T-helper 2 cell treated with Interferon-gamma antibody and Interleukin-4, amounts not matched to agents 100 ng/mL and 5 ng/mL, for 36 hours (primary cell): ENCODE measurements at regions not wholly inside any gene's neighbourhood (a gene's known extent, or its start where the extent isn't known, plus 50 kb on each side); places are given as distances from the start of the nearest gene placed in this dataset.

ENCODE experiments used
- intact Hi-C: fragments of 100-400 bp; cut with micrococcal nuclease; formaldehyde crosslinking; loops from one replicate; pipeline ENCODE4 v1.15.1; 2023

DNA sequence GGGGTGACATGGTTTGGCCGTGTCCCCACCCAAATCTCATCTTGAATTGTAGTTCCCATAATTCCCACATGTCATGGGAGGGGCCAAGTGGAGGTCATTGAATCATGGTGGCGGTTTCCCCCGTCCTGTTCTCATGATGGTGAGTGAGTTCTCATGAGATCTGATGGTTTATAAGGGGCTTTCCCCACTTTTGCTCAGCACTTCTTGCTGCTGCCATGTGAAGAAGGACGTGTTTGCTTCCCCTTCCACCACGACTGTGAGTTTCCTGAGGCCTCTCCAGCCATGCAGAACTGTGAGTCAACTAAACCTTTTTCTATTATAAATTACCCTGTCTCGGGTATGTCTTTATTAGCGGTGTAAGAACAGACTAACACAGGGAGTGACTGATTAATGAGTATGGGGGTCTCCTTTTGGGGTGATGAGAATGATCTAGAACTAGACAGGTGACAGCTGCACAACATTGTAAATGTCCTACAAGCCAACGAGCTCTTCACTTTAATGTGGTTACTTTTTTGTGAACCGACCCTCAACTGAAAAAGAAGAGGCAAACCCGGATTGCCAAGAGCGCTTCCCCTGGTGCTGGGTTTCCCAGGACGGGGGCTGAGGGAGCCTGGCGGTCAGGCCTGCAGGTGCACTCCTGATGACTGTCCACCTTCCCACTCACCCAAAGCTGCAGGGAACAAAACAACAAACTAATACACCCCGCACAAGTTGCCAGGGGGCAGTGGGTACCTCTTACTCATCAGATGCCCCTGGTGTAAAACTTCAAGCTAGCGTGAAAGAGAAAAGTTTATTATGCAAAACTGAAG is 90.1 kb downstream of the NCOR2 start:
- intact Hi-C loops: no loop called here

DNA sequence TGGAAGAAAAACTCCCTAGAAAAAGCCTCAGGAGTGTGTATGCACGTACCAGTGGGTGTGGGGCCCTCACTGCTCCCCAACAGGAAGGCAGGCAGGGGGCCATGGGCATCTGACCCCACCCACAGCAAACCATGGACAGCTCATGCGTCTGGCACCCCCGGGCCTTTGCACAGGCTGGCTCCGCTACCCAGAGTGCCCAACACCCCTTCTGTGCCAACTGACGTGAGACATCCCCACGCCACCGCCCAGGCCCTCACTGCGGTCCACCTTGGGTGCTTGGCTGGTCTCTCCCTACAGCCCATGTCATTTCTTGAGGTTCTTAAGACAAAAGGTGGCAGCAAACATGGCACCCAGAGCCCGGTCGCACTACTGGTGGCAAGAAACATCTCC is 91.4 kb downstream of the NCOR2 start:
- intact Hi-C loops: no loop called here

DNA sequence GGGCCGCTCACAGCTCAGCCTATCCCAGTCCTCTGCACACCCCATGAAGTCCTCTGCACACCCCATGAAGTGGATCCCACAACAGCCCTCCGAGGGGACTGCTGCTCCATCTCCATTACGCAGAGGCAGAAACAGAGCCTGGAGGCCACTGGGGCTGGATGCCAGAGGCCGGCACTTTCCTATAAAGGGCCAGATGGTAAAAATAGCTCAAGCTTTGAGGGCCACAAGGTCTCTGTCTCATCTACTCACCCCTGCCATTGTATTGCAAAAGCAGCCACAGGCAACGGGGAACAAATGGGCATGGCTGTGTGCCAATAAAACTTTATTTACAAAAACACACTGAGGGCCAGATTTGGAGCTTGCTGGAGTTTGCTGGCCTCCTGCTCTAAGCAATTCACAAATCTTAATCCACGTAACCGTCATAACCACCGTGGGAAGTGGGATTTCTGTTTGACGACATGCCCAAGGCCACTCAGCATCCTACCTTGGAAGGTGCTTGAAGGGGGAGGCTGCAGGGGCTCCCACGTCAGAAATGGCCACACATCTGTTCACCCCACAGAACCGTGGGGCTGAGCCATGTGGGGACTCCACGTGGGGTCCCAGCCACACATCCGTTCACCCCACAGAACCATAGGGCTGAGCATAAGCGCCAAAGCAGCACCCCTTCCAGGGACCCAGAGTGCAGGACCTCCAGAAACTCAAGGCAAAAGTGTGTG is 92.0 kb downstream of the NCOR2 start:
- intact Hi-C loops: no loop called here

DNA sequence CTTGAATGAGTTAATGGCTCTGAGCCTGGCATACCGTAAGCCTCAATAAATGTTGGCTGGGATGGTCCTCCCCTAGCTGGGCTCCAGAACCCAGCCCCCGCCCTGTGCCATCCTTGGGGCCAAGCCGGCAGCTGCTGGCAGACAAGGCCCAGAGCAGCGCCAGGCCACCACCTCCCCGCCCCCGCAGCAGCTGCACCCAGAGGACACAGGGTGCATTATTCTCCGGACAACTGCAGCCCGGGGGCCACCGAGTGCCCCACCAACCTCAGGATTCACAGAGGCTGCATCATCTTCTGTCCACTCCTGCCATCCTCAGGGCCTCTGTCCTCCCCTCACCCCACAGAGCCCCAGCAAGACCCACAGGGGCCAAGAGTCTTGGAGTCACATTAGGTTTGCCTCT is 92.7 kb downstream of the NCOR2 start:
- intact Hi-C loops: no loop called here

DNA sequence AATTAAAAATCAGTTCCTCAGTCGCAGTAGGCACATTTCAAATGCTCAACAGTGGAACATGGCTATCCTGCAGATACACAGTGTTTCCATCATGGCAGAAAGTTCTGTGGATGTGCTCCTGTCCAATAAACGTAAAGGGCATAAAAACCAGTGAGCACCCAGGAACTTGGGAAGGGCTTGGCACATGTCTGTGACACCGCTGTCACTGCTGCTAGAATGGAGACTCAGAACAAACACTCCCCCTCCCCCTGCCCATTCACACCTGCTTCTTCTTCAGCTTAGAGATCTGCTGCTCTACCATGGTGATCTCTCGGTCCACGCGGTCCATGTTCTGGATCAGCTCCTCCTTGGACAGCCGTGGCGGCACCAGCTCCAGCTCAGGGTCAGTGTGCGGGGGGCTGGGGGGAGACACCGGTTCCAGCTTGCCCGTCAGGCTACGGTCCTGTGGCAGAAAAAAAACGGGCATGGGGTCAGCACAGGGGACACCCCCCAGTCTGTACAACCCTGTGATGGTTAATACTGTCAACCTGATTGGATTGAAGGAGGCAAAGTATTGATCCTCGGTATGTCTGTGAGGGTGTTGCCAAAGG is 94.6 kb downstream of the NCOR2 start:
- intact Hi-C loops: no loop called here

DNA sequence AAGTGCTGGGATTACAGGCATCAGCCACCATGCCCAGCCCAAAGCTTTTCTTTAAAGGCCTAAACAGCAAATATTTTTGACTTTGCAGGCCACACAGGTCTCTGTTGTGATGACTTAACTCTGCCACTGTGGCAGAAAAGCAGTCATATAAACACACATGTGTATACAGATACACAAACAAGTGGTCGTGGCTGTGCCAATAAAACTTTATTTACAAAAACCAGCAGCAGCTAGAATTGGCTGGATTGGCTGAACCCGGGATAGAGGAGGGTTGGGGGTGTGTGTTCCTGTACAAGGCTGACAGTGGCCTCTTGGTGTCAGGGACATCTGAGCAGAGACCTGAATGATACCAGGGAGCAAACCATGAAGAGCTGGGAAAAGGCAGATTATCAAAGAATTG is 95.6 kb downstream of the NCOR2 start:
- intact Hi-C loops: no loop called here

DNA sequence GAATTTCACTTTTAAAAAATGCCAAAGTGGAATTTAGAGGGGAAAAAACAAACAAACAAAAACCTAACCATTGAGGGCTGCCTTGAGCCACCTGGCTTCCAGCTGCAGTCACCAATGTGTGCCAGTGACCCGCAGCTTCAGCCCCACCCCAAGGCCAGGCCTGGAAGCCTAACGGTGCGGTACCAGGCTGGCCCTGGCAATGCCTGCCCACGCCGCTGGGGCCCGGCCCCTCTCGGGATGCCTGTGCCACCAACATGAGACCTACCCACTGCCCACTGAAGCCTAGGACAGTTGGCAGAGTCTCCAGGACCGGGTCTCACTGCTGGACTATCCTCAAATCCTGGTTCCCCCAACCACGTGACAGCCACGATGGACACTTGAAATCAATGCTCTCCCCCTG is 96.6 kb downstream of the NCOR2 start:
- intact Hi-C loops: no loop called here

DNA sequence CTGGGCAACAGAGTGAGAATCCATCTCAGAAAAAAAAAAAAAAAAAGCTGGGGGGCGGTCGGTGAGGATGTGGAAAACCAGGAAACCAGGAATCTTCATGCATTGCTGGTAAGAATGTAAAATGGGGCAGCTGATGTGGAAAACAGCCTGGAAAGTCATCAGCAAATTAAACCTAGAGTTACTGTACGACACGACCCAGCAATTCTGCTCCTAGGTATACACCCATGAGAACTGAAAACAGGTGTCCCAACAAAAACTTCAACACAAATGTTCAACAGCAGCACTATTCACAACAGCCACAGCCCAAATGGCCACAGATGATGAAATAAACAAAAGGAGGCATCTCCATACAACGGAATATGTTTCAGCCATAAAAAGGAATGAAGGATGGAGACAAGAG is 97.3 kb downstream of the NCOR2 start:
- intact Hi-C loops: no loop called here

DNA sequence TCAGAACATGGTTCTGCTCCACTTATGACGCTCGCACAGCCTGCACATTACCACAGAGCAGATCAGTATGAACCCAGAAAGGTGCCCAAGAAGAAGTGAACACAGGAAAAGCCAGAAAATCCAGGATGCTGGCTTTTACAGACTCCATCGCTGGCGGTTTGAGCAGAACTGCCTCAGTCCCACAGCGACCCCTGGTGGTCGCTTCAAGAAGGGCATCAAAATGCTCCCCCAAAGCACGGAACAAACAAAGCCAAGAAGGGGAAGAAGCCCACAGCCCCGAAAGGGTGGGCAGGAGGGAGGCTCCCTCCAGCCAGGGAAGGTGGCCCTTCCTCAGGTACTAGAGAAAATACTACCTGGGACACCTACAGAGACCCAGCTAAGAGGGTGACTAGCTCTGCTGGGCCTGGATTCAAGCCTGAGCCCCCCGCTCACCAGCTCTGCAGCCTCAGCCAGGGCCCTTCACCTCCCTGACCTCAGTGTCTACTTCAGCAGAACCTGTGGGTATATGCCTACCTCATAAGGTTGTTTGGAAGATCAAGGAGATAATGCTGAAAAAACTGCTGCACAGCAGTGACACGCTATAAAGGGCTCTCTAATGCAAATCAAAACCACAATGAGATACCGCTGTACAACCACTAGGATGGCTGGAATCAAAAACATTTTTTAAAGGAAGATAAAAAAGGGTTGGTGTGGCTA is 98.1 kb downstream of the NCOR2 start:
- intact Hi-C loops: loop anchor here (5.0 kb wide), 2 partner anchors 77 to 443 kb away; partner anchors contain the start of gene UBC

DNA sequence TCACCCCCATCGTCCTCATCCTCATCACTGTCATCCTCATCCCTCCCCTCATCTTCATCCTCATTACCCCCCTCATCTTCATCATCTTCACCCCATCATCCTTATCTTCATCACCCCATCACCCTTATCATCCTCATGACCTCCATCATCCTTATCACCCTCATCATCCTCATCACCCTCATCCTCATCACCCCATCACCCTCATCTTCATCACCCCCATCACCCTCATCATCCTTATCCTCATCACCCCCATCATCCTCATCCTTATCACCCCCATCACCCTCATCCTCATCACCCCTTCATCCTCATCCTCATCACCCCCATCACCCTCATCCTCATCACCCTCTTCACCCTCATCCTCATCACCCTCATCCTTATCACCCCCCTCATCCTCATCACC is 99.9 kb downstream of the NCOR2 start:
- intact Hi-C loops: loop anchor here (5.0 kb wide), 2 partner anchors 75 to 445 kb away; partner anchors contain the start of gene UBC

DNA sequence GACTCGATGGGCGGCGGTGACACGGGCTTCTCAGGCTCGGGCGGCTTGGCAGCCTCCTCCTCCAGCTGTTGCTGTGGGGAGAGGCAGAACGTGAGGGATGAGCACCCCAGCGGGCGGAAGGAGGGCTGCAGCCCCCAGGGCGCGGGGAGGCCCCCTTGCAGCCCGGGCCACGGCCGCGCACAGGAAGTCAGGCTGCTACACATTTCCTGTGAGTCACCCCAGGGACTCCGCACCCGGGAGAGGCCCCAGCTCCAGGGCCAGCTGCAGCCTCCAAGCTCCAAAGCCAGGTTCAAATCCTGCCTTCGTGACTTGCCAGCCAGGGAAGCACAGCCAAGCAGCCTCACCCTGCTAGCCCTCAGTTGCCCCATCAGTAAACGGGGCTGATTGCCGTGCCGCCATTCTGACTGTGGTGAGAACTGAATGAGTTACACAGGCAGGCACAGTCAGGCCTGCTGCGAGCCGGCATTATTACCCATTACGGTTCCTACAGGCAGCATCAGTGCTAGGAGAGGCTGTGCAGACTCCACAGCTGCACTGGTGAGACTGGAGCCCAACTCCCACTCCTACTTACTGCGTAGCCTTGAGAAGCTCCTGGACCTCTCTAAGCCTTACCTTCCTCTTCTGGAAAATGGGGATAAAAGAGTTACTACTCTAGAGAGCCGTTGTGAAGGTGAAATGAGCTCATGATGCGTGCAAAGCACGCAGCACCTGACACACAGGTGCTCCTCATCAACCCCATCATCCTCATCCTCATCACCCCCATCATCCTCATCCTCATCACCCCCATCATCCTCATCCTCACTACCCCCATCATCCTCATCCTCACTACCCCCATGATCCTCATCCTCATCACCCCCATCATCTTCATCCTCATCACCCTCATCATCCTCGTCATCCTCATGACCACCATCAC is 100.9 kb downstream of the NCOR2 start:
- intact Hi-C loops: loop anchor here (1.0 to 5.0 kb wide), 6 partner anchors 9 to 446 kb away; partner anchors contain the start of gene UBC

DNA sequence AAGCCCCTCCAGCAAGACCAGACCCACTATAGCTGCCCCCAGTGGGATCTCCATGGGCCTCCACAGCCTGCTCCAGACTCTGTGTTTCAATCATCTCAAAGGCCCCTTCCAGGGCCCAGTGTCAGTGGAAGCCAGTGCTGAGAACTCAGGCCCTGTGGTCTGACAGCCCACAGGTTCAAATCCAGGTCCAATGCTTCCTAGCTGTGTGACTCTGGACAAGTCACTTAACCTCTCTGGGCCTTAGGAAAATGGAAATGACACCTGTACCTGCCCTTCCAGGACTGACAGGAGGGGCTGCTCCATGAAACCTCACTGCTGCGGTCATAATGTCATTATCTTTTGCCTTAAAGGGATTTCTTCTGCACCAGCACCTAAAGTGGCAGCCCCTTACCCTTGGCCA is 101.9 kb downstream of the NCOR2 start:
- intact Hi-C loops: loop anchor here (5.0 kb wide), 2 partner anchors 73 to 447 kb away; partner anchors contain the start of gene UBC

DNA sequence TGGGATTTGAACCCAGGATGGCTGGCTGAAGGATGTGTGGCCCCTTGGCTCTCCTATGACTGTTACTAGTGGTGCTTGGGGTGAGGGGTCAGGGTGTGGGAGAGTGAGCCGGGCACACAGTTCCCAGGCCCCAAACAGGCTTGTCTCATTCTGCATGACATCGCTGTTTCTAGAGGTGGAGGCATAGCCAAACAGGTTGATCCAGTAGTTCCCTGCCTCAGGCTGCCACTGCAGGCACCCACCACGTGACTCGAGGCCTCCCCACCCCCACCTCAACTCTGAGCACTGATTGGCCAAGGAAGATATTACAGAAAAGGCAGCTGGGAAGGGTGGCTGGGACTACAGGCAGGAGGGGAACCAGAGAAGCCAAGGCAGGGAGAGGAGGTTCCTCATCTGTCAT is 102.6 kb downstream of the NCOR2 start:
- intact Hi-C loops: loop anchor here (5.0 kb wide), 2 partner anchors 73 to 447 kb away; partner anchors contain the start of gene UBC

DNA sequence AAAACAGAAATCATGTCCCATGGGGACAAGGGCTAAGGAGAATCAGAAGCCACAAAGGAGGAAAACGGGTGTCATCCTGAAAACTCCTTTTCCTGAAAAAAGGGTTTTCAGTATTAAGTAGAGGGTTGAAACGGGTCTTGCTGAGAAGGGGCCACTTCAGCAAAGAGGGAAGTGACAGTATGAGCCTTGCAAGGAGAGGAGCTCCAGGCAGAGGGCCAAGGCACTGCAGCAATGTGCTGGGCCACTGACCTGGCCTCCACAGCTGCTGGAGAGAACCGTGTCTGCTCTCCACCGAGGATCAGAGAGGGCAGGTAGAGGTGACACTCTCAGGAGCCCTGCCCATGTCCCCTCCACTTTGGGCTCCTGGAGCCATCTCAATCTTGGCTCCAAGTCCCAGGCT is 103.3 kb downstream of the NCOR2 start:
- intact Hi-C loops: no loop called here

DNA sequence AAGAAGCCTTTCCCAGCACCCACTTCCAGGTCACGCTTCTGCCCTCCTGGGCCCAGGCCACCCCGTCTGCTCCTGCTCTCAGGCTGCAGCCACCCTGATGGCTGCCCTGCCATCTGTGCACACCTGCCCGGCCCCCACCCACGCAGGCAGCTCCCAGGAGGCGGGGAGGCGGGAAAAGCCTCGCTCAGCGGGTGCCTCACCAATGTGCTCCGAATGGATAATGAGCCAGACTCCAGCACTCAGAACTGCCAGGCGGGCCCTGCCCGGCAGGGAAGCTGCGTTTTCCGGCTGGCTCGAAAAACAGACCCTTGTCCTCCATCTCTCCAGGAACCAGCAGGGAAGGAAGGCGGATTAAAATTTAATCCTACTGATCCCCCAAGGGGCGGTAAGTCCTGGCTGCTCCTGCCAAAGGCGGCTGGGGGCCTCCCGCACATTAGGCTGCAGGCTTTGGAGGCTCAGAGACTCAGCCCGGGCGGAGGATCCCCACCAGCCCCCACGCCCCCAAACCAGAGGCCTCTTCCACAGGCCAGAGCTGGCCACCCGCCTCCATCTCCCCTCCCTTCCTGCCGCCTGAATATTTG is 104.0 kb downstream of the NCOR2 start:
- intact Hi-C loops: no loop called here

DNA sequence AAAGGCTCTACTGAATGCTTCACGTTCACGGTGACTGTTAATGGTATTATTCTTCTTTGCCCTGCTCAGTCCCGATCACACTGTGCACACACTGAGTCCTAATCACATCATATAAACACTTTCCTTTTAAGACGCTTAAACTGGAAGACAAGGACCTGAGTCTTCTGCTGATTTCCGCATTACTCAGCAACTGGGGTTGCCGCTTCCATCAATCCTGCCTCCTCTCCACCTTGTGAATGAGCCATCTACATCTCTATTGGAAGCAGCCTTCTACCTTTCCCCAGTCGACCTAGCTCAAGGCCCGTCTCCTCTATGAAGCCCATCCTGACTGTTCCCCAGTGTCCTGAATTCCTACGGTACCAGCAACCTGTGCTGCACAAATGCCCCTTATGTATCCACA is 104.7 kb downstream of the NCOR2 start:
- intact Hi-C loops: no loop called here

DNA sequence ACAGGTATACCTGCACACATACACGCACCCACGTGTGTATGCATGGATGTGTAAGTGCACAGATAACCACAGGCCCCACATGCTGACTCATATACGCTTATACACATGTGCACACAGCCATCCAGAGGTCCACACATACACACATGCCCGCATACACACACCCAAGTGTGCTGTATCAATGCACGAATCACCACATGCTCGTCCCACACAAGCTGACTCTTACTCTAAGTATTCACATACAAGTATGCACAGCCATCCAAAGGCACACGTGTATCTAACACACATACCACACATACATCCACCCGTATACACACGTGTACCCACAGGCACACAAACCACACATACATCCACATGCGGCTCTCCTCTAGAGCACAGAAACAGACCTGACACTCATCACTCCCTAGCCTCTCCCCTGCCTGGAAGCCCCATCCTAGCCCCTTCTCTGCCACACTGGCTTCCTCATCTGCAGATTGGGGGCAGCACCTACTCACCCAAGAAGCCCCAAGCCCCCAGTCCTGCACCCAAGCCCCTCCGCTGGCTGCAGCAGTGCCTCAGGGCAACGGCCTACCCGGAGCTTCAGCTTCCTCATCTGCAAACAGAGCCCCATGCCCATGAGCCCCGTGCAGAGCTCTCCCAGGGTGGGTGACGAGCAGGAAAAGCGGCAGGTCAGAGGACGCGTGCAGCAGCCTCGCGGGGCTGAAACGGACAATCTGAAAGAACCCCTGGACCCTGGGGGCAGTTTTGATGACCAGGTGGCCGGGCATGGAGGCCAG is 105.4 kb downstream of the NCOR2 start:
- intact Hi-C loops: no loop called here

DNA sequence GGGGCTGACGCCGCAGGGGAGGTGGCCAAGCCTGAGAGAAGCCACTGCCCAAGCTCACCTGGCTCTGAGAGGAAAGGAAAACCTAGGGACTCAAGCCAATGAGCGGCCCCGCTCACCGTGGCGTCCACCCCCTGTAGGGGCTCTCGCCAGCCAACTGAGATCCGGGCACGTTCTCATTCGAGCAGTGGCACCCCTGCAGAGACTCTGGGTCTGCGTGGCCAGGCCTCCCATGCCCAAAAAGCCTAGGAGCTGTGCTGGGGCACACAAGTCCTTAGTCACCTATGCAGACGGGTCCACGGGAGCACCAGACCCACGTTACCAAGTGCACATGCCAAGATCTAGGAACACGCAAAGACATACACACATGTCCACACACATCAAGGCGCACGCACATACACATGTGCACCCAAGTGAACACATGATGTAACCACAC is 106.2 kb downstream of the NCOR2 start:
- intact Hi-C loops: no loop called here

DNA sequence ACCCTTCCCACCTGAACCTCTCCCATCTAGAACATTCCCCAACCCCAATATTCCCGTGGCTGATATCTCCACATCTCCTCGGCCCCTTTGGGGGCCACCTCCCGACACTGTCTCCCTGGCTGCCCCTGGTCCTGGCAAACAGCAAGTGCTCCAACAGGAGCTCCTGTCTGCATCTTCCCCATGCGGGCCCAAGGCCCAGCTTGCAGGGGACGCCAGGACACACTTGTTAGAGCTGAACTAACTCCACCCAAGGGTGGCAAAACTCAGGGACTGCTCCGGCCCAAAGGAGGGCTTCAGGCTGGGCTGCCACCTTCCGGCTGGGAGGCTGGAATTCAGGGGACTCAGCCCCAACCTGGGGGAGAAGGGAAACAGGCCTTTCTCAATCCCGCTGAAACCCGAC is 106.6 kb downstream of the NCOR2 start:
- intact Hi-C loops: no loop called here
